DMS 273 (cell line): ENCODE measurements at regions not wholly inside any gene's neighbourhood (a gene's known extent, or its start where the extent isn't known, plus 50 kb on each side); places are given as distances from the start of the nearest gene placed in this dataset.
"Not testable (repeated sequence)": the region's sequence is repeated elsewhere in the genome, so short reads cannot be mapped to it uniquely, and the experiment has no call there.

Experiments
- DNase-seq: peaks from one replicate; lab custom pipeline; 2025; ENCODE audit not compliant: unreplicated experiment; lab: John Stamatoyannopoulos, UW

GRCh38 chr2:75432761-75433361 is 127.9 kb downstream of the EVA1A start:
- DNase-seq, result no peak

GRCh38 chr2:75431763-75432162 is 129.0 kb downstream of the EVA1A start:
- DNase-seq, result no peak

- no peak for DNase-seq
Measured at GRCh38 chr2:75431276-75431675, 129.5 kb downstream of the EVA1A start.

- not testable (repeated sequence) for DNase-seq
Measured at GRCh38 chr2:75430449-75430848, 130.3 kb downstream of the EVA1A start.

- peak; percentile 11 for DNase-seq
Measured at GRCh38 chr2:75428646-75429443, 131.9 kb downstream of the EVA1A start.

- DNase-seq, result no peak
Measured at GRCh38 chr2:75428060-75428459, 132.7 kb downstream of the EVA1A start.

GRCh38 chr2:75424936-75425619 is 135.7 kb downstream of the EVA1A start:
- peak; percentile 4 for DNase-seq

- no peak for DNase-seq
Measured at GRCh38 chr2:75421986-75422385, 138.8 kb downstream of the EVA1A start.

GRCh38 chr2:75416420-75417342 is 144.1 kb downstream of the EVA1A start:
- no peak for DNase-seq

- no peak for DNase-seq
Measured at GRCh38 chr2:75415731-75416130, 145.0 kb downstream of the EVA1A start.

- no peak for DNase-seq
Measured at GRCh38 chr2:75415111-75415626, 145.6 kb downstream of the EVA1A start.

GRCh38 chr2:75411574-75411973 is 149.2 kb downstream of the EVA1A start:
- DNase-seq, result no peak

GRCh38 chr2:75410702-75411101 is 150.0 kb downstream of the EVA1A start:
- no peak for DNase-seq

GRCh38 chr2:75408771-75409170 is 152.0 kb downstream of the EVA1A start:
- no peak for DNase-seq

- DNase-seq, result no peak
Measured at GRCh38 chr2:75407038-75407530, 153.7 kb downstream of the EVA1A start.

- no peak for DNase-seq
Measured at GRCh38 chr2:75406131-75406581, 154.6 kb downstream of the EVA1A start.

GRCh38 chr2:75405000-75405399 is 155.7 kb downstream of the EVA1A start:
- no peak for DNase-seq

GRCh38 chr2:75403991-75404428 is 156.7 kb downstream of the EVA1A start:
- peak; percentile 65 for DNase-seq

- DNase-seq, result no peak
Measured at GRCh38 chr2:75396314-75396713, 164.4 kb downstream of the EVA1A start.

- not testable (repeated sequence) for DNase-seq
Measured at GRCh38 chr2:75394764-75395163, 166.0 kb downstream of the EVA1A start.
